Pulmonary artery endothelial cell (primary cell): ENCODE measurements at regions not wholly inside any gene's neighbourhood (a gene's known extent, or its start where the extent isn't known, plus 50 kb on each side); places are given as distances from the start of the nearest gene placed in this dataset.
"Not testable (repeated sequence)": the region's sequence is repeated elsewhere in the genome, so short reads cannot be mapped to it uniquely, and the experiment has no call there.

Experiments used
- DNase-seq: peaks from one replicate; pipeline ENCODE4 v3.0.0-alpha.2; 2011; ENCODE audit warnings: low read depth, low spot score

DNA sequence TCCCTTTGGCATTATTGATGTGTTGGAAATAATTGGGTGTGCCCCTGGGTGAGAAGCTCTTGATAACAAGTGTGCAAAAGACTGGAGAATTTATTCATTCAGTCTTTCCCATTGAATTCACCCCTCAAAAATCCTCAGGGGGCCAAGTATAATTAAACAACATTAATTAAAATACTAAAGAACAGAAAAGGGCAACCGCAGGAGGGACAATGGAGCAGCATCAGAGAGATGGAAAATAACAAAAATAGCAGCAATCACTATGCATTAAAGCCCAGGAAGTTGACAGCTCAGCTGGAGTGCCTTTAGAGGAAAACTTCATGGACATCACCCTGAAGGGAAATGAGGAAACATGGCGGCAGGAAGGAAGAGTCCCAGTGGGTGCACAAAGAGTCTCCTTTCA lies 227.6 kb downstream of the MINAR1 start:
- DNase-seq: no peak

DNA sequence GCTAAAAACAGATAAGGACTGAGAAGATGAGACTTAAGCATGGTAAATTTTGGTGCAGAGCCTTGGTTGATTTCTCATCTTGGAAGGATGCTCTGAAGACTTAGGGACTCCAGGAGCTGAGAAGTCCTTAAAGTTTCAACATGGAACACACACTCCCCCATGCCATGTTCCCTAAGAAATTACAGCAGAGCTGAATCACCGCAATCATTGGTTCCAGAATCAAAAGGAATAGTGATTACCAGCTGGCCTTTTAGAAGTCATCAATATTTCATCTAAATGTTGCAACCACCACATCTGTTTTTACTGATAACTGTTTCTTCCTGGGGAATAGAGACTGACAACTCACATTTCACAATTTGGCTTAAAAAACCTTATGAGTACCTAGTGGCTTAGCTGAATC lies 229.3 kb downstream of the MINAR1 start:
- DNase-seq: no peak

DNA sequence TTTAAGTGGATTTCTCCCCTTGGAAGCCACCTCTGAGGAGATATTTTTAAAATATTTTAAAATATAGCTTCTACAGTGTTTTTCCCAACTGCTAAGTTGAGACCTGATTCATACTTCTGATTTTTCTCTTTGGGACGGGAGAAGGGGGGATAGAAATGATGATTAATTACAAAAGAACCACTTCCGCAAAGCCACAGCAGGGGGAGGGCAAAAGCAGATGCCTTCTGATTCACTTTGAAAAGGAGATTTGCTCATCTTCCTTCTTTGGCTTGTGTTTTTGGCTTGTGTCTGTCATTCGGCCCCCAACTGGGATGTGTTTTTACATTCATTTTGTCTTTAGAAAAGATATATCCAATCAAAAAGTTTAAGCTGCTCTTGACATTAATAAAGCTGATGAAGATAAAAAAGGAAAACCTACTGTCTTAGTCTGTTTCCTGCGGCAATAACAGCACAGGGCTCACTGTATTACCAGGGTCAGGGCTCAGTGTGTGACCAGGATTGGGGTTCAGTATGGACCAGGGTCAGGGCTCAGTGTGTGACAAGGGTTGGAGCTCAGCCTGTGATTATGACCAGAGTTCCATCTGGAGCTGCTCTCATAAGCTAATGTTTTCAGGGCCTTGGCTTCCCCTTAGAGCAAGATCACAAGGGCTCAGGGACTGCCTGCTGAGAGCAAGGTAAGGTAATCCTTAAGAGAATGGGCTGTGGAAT lies 223.2 kb downstream of the MTHFS start:
- no peak for DNase-seq

DNA sequence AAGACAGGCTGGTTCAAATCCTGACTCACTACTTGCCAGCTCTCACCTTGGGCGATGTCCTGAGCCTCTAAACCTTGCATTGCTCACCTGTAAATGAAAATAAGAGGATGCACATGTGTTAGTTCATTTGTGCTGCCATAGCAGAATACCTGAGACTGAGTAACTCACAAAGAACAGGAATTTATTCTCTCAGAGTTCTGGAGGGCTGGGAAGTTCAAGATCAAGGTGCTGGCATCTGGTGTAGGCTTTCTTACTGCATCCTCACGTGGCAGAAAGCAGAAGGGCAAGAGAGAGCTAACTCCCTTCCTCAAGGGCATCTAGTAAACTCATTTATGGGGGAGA lies 222.7 kb downstream of the MTHFS start:
- no peak for DNase-seq

DNA sequence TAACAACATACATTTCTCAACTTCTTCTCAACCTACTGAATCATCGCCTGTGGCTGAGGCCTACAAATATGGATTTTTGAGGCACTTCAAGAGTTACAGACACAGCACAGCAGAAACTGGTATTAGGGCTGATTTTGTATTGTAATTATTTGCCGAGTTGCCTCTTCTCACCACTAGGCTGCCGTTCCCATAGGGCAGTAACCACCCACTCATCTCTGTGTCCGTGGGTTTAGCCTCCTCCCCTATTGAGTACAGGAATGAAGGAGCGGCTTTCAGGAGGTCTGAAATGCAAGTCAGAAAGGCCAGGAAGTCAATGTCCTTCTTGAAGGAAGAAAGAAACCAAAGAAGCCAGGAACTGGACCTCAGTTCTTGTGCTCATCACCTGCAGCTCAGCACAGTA lies 220.8 kb downstream of the MTHFS start:
- DNase-seq: no peak

DNA sequence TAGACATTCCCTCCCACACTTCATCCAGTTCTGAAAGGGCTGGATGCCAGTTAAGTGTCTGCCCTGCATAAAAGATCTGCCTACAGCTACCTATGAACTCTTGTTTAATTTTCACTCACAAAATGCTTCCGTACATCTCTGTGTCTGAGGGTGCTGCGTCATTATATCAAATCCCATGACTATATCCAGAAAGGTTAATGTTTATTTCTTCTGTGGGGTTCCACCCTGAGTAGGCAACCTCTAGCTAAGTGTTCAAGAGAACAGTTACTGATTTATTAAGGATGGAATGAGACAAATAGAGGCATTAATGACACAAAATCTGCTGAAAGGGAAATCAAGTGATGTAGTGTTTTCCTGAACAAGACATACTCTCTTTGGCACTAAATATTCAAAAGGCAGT lies 220.2 kb downstream of the MTHFS start:
- DNase-seq: no peak

DNA sequence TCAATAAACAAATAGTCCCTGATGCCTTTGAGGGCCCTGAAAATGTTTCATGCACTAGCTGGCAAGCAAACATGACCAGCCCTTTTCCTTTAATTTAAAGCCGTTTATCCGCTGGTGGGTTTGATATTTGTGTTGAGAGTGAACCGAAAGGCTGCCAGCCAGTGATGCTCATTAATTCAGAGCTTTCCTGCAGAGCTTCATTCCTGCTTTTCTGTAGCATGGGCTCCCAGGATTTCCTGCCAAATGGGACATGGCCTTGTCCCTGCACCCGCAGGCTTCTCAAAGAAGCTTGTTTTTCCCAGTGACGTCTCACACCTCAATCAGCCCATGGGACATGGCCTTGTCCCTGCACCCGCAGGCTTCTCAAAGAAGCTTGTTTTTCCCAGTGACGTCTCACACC lies 219.6 kb downstream of the MTHFS start:
- DNase-seq: no peak

DNA sequence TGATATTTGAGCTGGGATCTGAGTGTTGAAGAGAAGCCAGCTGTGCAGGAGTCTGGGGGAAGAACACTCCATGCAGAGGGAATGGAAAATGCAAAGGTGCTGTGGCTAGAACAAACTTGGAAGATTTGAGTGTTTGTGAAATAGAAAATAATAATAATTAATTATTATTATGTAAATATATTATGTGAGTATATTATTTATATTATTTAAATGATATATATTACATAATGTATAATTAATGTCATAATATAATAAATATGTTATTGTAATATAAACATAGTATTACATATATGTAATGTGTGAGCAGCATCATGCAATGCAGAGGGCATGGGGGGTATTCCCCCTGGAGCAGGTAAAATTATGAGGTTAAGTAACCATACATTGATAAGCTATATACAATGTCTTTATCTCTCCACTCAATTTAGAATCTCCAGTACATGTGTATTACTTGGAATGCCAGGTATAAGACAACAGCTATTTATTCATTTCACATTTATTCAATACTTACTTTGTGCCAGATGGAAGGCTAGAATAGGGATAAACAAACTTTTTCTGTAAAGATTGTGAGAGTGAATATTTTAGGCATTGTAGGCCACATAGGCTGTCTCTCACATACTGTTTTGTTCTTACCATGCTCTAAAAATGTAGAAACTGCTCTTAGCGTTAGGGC lies 218.6 kb downstream of the MTHFS start:
- DNase-seq: no peak

DNA sequence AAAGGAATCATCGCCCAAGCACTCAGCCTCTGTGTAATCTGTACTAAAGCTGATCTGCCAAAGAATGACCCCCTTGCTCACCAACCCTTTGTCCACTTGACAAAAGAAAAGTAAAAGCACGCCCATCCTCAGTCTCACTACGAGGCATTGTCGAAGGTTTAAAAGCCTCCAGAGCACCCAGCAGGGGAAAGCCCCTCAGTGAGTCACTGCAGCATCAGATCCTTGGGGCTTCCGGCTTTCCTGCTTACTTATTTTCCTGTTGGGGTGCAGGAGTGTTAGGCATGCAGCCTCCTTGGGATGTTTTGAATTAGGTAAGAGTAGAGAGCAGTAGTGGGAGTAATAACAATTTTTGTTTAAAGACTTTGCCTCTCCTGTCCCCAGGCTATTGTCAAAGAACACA lies 216.1 kb downstream of the MTHFS start:
- peak; percentile 36 for DNase-seq

DNA sequence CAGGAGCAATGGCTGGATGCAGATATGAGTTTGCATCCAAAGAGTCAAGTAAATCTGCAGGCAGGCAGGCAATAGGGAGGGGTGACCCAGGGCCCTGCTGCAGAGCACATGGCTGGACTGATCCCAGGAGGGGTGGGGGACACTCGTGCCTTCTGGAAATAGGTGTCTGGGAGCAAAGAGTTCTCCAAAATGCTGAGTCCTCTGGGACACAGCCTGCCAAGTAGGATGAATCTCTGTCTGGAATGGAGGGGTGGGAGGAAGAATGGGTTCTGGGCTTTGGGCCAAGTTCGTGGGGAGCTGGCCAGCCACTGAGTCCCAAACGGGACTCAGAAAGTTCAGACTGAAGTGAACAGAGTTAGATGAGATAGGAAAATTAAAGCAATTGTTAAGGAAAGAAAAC lies 214.5 kb downstream of the MTHFS start:
- DNase-seq: no peak

DNA sequence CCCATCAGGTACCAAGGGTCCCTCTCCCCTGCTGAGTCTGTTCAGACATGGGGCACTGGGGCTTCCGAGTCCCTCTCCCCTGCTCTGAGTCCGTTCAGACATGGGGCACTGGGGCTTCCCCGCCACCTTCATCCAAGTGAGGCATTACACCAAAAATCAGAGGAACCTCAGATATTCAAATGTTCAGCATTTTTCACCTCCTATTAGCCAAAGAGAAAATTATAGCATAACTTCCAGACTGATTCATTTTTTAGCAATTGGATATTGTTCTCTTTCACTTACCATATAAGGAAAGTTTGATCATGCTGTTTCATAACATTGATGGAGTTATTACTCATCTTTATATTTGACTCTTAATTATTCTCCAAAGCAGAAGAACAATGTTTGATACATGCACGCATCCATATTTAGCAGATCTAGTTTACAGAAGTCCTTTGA lies 213.9 kb downstream of the MTHFS start:
- DNase-seq: no peak

DNA sequence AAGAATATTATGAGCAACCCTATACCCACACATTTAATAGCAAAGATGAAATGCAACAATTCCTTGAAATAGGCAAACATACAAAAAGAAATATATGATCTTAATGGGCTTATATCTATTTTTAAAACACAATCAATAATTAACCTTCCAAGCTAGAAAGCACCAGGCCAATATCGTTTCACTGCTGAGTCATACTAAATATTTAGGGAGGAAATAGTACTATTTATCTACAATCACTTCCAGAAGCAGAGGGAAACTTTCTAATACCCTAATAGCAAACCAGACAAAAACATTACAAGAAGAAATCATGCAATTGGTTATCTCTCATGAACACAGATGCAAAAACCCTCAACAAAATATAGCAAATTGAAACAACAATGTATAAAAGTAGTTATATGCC lies 207.8 kb downstream of the MTHFS start:
- no peak for DNase-seq

DNA sequence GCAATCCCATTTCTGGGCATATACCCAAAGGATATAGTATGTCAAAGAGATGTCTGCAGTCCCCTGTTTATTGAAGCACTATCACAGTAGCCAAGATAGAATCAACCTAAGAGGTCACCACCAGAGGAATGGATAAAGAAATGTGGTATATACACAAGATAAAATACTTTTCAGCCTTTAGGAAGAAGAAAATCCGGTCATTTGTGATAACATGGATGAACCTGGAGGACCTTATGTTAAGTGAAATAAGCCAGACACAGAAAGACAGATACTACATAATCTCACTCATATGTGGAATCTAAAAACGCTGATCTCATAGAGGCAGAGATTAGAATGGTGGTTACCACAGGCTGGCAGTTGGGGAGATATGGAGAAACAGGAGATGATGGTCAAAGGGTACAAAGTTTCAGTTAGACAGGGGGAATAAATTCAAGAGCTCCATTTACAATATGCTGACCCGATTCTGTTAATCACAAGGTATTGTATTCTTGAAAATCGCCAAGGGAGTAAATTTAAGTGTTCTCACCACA lies 195.8 kb downstream of the MTHFS start:
- DNase-seq: no peak

DNA sequence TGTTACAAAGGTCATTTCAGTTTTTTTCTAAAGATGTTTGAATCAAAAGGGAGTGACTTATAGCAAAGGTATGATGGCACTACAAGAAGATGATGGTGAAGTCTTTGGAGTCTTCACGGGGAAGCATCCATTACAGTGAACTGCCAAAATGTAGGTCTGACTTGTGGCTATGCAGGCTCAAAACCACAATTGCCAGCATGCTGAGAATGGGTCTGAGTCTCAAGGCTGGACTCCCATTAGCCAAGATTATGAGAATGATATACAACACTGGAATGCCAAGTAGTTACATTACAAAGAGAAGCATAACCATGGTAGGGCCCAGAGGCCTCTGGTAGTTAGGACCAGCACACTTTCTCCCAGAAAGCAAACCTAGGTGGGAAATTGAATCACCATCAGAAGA lies 194.2 kb downstream of the MTHFS start:
- DNase-seq: no peak

DNA sequence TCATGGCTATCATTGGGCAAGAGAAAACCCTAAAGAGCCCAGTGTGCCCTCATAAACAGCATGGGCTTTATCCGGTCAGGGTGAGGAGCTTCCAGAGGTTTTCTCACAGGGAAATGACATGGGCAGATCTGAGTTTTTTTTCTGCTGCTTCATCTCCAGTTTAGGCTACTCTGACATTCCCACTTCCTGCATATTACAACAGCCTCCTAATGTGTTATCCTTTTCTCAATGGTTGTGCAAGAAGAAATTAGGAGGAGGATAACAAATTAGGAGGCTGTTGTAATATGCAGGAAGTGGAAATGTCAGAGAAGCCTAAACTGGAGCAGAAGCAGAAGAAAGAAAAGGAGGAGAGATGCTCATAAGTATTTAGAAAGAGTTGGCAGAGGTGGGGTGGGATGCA lies 175.6 kb downstream of the MTHFS start:
- DNase-seq: no peak

DNA sequence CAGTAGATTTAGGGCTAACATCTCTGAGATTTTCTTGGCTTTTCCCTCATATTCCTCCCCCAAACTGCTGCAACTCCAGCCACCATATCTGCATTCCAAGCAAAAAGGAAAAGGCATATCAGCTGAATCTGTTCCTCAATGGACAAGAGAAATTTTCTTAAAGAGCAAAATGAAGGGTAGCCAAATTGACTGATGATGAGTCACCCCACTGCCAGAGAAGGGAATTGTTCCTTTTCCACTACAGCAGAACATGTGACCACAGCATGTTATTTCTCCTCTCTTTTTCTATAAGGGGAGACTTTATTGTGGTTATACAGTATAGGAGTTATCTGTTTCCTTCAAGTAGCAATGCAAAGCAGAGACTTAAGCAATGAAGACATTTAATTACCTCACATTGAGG lies 172.5 kb downstream of the MTHFS start:
- DNase-seq: no peak

DNA sequence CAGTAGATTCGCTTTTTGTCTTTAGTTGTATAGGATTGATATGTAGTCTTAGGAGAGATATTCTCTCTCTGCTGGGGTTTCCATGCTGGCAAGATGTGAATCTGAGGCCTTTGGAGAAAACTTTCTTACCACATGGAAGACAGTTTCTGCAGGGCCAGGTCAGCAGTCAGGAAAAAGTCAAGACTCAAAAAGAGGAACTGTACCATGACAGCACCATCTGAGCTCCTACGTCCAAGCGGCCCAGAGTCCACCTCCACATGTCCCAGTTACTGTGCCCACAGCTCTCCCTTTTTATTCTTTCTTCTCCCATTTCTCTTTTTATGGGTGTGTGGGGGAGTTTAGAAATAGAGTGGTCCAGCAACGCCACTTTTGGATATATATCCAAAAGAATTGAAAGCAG lies 172.0 kb downstream of the MTHFS start:
- no peak for DNase-seq

DNA sequence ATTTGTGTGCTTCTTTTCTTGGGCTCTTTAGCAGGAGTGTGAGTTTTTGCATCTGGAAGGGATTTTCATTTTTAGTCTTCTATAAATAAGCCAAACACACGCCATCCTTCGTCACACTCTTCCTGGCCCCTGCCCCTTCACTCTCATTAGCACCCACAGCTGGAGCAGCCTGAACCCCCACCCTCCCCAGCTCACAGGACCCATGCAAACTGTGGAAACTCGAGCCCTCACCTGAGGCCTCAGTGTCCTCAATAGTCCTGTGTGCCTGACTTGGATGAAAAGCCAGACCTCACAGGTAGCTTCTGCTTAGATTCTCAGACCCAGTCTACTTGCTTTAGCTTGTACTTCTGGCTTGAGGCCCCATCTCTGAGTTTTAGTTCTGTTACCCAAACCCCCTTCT lies 167.9 kb downstream of the MTHFS start:
- DNase-seq: no peak

DNA sequence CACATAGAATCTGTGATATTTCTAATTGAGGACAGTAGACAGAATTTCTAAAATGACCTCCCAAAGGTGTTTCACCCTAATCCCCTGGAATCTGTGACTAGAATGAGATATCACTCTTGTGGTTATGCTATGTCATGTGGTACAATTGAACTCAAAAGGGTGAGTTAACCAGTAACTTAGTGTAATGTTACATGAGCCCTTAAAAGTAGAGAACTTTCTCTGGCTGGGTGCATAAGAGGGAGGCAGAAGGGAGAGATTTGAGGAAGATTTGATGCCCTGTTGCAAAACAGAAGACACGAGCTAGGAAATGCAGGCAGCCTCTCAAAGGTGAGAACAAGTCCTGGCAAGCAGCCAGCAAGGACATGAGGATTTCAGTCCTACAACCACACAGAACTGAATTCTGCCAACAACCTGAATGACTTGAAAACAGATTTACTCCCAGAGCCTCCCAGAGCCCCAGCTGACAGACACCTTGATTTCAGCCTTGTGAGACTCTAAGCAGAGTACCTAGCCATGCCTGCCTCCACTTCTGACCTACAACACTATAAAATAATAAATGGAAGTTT lies 160.3 kb downstream of the MTHFS start:
- DNase-seq: no peak

DNA sequence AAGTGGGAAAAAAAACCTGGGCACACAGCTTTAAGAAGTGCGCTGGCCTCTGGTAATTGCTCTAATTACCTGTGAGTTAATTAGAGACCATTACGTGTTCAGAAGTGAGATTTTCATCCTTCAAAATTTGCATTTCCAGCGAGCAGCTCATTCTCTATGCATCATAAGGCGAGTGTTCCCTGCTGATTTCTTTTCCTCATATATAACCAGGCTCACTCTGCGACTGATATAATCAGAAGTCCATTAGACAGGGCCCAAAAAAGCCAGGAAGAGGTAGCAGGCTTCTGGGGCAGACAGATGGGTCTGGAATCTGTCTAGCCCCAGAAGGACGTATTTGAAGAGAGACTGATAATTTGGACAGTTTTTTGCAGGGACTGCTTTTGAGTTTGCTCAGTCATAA lies 158.7 kb downstream of the MTHFS start:
- DNase-seq: no peak

DNA sequence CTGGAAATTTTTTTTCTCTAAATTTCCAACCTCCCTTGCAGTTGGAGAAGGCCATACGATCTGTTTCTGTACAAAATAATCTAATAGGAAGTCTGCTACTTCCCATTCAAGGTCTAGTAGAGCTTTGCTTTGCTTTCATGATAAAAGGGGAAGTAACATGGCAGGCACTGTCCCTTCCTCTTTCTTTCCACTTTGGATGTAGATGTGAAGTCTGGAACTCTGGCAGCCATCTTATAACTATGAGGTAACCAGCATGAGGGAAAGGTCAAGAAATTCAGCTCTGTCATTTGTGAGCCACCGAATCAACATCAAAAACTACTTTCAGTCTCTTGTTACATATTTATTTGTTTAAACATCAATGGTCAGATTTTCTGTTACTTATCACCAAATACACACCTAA lies 156.3 kb downstream of the MTHFS start:
- DNase-seq: no peak

DNA sequence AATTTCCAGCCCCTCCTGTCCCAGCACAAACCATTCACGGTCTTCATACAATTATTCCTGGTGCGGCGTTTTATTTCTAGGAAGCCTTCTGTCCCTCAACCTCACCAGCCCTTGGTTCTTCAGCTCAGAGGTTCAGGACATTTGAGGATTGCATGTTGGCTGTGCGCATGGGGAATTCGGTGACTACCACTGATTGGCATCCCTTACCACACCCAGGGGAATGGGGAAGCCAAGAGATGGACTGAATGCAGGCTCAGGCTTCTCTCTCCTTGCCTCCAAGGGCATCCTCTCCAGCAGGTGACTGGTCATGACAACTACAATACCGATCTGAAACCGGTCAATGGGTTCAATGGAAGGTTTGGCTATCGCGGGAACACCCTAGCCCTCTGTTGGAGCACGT lies 153.8 kb downstream of the MTHFS start:
- DNase-seq: no peak

DNA sequence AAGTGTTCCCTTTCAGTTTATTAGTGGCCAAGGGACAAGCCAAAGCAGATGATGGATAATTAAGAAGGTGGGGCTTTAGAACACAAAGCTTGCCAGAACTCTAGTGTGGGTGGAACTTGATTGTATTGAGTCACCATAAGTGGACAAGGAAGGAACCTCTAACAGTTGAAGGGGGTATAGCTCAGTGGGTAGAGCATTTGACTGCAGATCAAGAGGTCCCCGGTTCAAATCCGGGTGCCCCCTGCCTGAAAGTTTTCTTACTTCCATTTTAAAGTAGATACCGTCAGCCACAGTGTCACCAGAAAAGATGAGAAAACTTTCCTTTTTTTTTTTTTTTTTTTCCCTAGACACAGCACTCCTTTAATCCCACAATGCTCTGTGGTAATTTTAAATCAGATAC lies 152.3 kb downstream of the MTHFS start:
- not testable (repeated sequence) for DNase-seq
